ENCODE measurements at regions not wholly inside any gene's neighbourhood (a gene's known extent, or its start where the extent isn't known, plus 50 kb on each side); places are given as distances from the start of the nearest gene placed in this dataset.

DNA sequence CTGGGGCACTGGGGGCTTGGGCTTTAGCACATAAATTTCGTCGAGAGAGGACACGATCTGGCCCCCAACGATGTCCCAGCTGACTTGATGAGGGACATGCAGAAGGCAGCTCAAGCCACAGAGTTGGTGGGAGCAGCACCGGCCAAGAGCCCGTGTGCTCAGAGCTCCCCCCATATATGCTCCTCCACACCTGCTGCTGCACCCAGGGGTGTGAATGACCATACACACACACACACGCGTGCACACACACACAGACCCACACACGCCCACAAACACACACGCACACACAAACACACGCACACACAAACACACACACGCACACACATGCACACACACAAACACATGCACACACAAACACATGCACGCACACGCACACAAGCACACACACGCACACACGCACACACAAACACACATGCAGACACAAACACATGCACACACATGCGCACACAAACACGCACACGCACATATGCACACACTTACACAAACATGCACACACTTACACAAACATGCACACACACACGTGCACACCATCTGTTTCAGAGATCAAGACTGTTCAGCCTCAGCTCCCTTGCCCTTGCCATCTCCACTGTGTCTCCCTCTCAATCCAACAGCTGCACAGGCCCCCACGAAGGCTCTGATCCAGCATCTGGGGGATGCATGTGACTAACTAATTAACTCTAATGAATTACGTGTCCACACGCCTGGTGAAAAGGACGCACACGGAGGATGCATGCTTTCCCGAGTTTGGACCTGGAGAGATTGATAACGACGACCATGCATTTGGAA lies 85.6 kb upstream of the TNRC6C start:
- no peak for DNase-seq (ENCODE audit: low read depth)

DNA sequence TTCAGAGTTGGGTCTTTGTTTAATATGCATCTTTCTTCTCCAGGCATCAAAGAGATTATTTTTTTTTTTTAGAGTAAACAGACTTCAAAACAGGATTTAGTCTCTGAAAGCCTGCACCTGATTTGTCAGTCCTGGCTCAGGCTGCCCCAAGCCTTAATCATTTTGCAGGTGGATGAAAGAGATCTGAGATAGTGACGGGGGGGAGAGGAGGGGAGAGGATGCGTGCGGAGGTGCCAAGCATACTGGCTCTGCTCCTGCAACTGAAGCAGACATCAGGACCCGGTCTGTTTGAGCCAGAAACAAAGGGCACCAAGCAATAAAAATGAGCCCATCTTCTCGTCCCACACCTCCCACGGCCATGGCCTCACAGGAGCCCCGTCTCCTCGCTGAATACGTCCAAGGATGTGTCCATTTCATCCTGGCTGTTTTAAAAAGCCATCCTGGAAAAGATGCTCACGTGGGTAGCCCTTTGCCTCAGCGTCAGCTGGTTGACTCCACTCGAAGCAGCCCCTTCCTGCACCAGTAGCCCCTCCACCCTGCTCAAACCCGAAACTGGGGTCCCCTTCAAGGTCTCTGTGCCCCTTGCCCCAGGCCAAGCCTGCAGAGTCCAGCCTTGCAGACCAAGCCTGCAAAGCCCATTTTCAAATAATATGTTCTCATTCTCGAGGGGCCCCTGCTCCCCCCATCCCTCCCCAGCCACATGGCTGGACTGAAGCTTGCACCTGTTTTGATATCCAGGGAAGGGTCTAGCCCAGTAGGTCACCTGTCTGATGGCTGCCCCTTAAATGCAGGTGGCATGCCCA lies 84.8 kb upstream of the TNRC6C start:
- DNase-seq (ENCODE audit: low read depth): no peak

DNA sequence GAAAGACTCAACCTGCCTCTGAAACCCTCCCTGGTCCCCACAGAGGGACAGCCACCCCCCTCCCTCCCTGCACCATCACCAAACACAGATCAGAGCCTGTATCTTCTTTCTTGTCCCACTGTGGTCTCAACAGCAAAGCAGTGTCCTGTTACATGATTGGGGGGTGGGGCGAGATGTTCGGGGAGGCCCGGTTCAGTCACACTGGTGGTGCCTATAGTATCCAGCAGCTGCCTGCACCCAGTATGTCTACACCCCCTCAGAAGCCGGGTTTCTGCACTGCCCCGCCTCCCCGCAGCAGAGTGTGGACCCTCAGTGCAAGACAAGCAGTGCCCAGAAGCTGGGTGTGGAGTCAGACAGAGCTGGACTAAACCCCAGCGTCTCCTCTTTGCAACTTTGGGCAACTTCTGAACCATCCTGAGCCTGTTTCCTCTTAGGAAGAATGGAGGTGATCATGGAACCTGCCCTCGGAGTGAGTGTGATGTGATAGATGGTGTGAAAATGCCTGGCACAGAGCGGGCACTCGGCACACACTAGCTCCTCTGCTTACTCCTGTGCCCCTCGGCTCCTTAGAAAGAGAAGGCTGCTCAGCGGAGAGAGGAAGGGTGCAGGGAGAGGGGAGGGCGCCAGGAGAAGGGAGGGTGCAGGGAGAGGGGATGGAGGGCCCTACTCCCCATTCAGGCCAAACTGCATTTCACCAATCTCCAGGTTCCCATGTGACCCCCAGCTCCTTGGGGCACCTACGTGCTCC lies 84.0 kb upstream of the TNRC6C start:
- DNase-seq (ENCODE audit: low read depth): no peak

DNA sequence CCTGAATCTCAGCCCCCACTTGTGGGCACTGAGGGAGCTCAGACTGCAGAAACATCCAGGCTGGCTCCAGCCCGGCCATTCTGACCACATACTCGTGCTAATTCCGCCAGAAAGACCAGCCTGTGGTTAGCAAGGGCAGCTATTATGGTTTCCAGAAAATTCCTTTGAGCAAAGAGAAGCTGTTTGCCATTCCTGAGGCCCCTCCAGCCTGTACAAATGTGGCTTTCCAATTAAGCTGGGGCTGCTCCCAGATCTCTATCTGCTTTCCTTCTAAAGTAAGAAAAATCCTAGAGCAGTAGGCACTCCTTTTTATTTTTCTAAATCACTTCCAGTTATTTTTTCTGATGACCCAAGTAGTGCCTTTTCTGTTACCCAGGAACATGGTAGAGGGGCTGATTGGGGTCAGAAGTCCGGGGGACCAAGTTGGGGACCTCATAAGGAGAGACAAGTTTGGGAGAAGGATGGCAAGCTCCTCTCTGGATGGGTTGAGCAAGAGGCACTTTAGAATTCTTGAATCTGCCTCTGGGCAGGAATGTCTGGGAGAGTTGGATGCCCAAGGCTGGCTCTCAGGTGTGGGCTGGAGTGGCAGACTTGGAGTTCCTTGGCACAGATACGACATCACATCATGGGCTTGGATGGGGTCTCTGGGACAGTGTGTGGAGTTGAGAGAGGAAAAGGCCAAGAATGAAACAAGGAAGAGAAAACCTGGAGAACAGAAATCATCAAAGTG lies 83.3 kb upstream of the TNRC6C start:
- DNase-seq (ENCODE audit: low read depth): no peak

DNA sequence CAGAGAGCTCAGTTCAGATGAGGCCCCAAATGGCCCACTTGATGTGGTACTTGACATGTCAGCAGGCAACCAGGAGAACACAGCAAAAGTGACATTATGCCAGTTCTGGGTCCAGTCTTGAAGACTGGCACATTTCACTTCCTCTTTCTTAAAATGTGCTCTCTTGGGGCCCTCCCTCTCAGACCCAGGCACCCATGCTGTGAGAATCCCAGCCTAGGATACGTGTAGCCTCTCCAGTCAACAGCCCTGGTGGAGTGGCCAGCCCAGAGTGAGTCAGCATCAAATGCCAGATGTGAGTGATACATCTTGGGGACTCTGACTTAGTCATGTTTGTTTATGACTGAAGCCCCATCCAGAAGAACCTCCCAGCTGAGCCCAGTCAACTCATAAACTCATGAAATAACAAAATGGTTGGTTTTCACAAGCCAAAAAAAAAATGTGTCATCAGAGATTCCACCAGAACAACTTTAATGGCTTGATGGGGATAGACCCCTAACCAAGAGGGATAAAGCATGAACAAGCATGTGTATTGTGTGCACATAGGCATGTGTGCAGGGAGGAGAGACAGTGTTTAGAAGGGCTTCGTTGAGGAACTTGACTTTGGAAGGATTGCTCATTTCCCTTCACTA lies 82.5 kb upstream of the TNRC6C start:
- DNase-seq (ENCODE audit: low read depth): no peak

DNA sequence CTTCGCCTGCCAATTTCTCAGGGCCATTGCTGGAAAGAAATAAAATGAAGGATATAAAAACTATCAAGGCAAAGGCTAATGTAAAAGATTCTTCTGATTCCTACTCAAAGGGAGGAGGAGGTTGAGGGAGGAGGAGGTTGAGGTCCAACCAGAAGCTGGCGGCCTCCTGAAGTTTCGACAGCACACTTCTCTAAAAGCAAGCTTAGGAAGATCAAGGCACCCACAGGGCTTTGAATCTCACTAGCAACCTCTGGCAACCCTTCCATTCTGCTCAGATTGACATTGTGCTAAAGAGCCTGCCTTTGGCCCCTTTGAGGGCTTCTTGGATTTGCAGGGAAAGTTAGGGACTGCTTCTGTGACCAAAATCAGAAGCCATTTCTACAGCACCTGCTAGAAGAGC lies 81.5 kb upstream of the TNRC6C start:
- no peak for DNase-seq (ENCODE audit: low read depth)

DNA sequence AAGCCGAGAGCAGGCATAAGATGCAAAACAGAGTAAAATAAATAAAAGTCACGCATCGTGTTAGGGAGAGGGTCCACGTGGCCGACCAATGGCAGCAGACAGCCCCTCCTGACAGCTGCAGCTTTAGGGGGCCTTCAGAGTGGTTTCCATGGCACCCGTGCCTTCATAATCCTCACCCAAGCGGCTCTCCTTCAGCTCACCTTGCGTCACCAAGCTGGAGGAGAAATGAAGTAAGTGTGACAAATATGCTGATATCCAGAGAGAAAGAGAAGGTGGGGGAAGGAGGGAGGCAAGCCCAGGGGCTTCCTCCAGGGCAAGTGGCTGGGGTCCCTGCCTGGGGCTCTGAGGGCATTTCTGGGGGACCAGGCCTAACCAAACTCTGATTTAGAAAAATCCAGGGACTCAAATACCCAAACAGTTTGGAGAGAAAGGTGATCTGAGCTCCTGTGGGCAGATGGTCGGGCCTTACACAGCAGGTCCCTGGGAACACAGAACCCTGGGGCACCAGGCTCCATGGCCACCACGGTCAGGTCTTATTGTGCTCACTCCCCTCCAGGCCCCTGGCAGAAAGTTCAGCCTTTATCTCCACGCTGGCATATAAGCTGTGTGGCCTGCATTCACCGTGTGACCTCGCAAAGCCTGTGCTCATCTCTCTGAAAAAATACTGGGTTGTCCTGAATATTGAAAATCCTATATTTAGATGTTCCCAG lies 80.7 kb upstream of the TNRC6C start:
- DNase-seq (ENCODE audit: low read depth): no peak

DNA sequence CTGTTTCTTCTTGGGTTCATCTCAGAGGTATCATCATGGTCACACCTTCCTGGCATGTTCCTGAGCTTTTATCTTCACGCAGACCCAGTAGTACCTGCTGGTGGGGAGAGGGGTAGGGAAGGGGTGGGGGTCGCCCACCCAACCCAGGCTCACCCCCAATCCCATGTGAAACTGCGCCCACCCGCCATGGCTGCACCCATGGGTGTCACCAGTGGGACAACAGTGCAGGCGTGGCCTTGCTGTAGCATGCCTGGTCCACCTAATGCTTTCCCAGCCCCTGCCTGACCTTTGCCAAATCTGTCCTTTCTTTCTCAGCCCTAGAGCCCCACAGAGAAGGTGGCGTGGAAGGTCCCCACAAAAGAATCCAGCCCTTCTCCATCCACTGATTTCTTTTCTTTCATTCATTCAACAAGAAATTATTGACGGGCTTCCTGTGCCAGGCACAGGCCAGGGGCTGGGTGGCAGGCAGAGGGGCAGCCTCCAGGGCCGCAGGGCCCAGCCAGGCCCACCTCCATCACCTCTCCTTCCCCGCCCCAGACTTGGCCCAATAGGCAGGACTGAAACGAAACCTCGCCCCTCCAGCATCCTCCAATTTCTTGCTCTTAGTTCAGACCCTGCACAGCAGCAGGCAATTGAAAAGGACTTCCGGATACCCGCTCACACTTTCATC lies 79.1 kb upstream of the TNRC6C start:
- no peak for DNase-seq (ENCODE audit: low read depth)

DNA sequence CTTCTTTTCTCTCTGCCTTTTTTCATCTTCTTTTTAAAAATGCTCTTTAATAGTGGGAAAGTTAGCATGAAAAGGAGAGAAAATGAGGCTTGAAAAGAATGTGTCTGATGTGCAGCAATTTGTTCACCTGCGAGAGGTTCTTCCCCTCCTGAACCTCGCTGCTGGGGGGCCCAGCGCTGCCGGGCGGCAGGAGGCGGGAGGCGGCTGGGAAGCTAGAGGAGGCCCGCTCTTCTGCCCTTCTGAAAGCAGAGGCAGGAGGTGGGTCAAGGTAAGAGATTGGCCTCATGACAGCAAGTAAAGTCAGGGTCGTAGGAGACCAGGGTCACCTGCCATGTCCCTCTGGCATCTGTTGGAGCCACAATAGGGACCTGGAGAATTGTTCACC lies 78.6 kb upstream of the TNRC6C start:
- DNase-seq (ENCODE audit: low read depth): no peak

DNA sequence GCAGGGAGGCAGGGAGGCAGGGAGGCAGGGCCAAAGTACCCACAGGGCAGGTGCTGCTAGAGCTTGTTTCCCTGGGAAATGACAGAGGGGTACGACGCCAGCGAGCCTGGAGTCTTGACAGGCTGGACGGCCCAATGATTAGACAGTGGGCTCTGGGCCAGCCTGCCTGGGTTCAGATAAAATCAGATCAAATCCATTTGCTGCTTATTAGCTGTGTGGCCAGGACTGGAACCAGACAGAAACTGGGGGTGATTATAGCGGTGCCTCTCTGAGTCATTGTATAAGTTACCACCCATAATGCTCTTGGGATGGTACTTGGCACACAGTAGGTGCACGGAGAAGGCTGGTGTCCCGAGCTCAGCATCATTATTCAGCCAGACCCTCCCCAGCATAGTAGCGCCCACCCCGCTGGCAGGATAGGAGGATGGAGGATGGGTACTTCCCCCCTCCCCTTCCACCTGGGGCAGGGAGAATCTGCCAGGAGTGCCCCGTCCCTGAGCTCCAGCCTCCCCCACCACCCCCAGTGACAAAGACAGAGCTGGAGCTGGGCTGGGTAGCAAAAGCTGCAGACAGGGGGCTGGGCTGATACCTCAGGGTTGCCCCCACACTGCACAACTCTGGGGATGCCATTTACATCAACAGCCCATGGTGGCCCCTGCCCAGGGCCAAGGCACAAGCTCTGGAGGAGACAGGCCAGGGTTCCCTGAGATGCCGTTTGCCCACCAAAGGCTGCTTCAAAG lies 77.6 kb upstream of the TNRC6C start:
- DNase-seq (ENCODE audit: low read depth): no peak

DNA sequence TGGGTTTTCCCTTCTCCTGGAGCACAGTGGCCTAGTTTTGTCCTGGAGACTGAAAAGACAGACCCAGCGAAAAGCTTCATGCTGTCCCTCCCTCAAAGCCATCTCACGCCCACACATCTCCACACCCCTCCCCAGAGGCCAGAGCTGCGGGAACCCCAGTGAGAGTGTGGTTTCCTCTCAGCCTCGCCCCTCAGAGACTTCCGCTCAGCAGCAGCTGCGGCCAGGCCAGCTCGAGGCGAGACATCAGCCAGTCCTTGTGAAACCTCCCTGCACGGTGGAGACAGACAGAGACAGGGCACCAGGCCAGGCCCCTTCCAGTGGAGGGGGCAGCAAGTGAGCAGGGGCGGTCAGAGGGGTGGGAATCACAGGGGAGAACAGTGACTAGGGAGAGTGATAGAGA lies 77.0 kb upstream of the TNRC6C start:
- DNase-seq (ENCODE audit: low read depth): peak; percentile 59

DNA sequence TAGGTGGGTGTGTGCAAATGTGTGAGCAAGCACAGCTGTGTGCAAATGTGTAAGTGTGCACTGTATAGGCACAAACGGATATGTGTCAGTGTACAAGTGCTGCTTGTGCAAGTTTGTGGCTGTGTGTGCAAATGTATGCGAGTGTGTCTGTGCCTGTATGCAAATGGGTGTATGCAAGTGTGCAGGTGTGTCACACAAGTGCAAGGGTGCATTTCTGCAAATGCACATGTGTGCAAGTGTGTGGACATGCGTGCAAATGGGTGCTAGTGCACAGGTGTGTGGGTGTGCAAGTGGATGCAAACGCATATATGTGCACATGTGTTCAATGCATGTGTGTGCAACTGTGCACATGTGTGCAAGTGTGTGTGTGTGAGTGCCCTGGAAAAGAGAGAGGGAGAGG lies 76.5 kb upstream of the TNRC6C start:
- DNase-seq (ENCODE audit: low read depth): no peak

DNA sequence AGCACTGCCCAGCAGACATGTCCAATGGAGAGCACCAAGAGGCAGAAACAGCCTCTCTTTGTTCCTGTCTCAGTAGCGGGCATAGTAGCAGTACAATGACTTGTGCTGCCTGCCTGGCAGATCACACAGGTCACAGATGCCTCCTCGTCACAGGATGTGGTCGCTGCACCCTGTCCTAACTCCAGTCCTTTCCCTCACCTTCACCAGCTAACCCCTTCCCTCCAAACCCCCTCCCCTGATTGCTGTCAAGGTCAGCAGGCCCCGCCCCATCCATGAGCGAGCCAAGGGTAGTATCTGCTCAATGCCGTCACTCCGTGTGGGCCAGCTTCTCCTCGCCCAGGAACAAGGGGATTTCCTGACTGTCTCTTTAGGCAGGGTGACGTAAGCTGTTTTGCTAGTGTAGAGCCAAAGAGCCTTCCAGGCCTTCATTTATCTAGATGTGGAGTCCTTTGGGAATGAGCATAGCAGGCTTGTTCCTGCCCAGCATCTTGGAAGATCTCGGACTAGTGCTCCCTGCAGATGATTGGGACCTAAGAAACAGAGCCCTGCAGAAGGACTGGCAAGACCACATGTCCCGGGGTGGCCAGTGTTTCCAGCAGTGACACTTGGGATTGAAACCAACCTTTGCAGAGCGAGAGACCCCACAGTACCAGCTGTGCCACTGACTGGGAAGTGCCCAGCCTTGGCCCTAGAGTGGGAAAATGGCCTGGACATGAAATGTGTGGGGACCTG lies 75.9 kb upstream of the TNRC6C start:
- peak; percentile 95 for DNase-seq (ENCODE audit: low read depth)

DNA sequence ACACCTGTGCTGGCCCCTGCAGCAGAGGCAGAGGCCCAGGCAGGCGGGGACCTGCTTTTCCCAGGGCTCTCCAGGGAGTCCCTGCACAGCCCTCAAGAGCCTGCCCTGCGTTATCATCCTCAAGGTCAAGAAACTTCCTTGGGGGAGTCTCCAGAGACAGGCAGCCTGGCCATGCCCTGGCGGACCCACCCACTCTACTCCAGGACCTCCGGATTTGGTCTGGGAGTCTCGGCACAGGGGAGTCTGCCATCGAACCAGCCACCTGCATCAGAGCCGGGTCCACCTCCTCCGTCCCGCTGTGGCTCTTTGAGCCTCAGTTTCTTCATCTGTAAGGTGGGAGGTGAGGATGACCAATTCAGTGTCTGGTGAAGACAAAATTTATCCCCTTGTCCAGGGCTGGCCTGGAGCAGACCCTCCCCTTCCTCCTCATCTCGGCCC lies 75.3 kb upstream of the TNRC6C start:
- DNase-seq (ENCODE audit: low read depth): no peak

DNA sequence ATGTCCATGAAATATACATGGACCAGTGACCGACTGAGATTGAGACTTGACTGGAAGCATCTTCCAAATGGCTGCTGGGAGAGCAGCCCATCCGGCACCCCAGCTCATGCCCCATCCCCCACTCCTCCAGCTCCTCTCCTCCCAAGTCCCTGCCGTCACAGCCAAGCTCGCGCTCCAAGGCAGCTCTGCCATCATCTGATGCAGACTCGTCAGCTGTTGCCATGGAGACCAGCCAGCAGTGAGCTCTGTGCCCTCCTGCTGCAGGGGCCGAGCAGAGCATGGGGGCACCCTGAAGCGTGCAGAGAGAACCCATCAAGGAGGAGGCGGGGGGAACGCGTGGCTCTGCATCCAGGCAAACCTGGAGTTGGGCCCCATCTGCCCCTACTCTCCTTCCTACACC lies 74.5 kb upstream of the TNRC6C start:
- no peak for DNase-seq (ENCODE audit: low read depth)

DNA sequence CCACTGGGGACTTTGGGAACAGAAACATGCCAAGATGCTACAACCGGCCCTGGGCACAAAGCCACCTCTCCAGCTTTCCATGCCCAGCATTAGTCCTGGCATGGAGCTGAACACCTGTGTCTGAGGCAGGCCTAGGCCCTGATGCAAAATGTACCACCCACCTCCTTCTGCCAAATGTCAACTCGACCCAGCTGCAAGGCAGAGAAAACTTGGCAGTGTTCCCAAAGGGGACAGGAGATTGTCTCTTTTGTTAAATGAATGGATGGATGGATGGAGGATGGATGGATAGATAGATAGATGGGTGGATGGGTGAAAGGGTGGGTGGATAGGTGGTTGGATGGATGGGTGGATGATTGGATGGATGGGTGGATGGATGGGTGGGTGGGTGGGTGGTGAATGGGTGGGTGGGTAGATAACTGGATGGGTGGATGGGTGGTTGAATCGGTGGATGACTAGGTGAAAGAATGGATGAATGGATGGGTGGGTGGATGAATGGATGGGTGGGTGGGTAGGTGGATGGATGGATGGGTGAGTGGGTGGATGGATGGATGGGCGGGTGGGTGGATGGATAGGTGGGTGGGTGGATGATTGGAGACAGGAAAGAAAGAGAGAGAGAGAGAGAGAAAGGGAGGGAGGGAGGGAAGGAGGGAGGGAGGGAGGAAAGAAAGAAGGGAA lies 73.4 kb upstream of the TNRC6C start:
- no peak for DNase-seq (ENCODE audit: low read depth)

DNA sequence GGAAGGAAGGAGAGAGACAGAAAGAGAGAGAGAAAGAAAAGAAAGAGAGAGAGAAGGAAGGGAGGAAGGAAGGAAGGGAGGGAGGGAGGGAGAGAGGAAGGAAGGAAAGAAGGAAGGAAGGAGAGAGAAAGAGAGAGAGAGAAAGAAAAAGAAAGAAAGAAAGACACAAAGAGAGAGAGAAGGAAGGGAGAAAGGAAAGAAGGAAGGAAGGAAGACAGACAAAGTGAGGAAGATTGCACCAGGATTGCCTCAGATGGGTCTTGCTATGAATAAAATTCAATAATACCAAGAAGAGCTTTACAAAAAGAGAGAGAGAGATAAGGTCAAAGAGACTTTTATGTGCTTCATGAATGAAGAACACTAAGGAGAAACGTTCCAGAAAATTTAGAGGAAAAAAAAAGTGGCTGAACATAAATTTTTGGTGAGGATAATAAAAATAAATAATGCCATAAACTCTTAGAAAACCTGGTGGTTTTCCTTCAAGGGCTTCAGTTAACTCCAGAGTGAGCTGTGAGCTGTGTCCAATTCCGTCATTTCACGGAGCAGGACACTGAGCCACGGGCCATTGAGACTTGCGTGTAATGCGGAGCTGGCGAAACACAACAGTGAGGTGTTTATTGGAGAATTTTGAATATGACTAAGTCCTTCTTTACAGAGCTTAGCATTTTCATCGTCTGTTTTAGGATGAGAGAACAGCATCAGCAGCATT lies 72.7 kb upstream of the TNRC6C start:
- DNase-seq (ENCODE audit: low read depth): no peak

DNA sequence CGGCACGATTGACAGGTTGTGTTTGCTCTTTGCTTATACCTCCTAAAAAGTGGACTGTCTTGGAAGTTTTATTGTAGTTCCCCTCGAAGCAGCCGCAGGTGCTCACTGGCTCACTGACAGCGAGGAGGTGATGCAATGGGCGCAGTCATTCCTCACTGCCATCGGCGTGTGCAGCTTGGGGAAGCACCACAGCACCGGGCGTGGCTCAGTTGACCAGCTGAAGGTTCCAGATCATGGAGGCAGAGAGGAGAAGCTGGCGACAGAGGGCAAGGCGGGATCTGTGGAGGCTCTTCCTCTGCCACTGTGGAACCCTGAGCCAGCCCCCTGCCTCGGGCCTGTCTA lies 72.1 kb upstream of the TNRC6C start:
- DNase-seq (ENCODE audit: low read depth): no peak
